NCI-H69 (cell line): ENCODE measurements at regions not wholly inside any gene's neighbourhood (a gene's known extent, or its start where the extent isn't known, plus 50 kb on each side); places are given as distances from the start of the nearest gene placed in this dataset.
A peak's percentile ranks its signal among the peaks of the same experiment; 100 is the strongest.

Experiments used
- DNase-seq: peaks from one replicate; lab custom pipeline; 2025; lab: John Stamatoyannopoulos, UW

GRCh38 chr4:181168011-181168805 is 1075.0 kb upstream of the TENM3 start:
- DNase-seq: no peak

GRCh38 chr4:181173046-181173445 is 1070.2 kb upstream of the TENM3 start:
- DNase-seq: no peak

- DNase-seq: no peak
Measured at GRCh38 chr4:181176306-181176705, 1066.9 kb upstream of the TENM3 start.

- DNase-seq: peak; percentile 8
Measured at GRCh38 chr4:181181331-181181730, 1061.9 kb upstream of the TENM3 start.

GRCh38 chr4:181189751-181190150 is 1053.5 kb upstream of the TENM3 start:
- no peak for DNase-seq

GRCh38 chr4:181193131-181193930 is 1049.9 kb upstream of the TENM3 start:
- no peak for DNase-seq

- no peak for DNase-seq
Measured at GRCh38 chr4:181194096-181194495, 1049.1 kb upstream of the TENM3 start.

- no peak for DNase-seq
Measured at GRCh38 chr4:181200076-181200475, 1043.1 kb upstream of the TENM3 start.

- peak; percentile 82 for DNase-seq
Measured at GRCh38 chr4:181202240-181202639, 1041.0 kb upstream of the TENM3 start.

- DNase-seq: no peak
Measured at GRCh38 chr4:181204109-181204508, 1039.1 kb upstream of the TENM3 start.

GRCh38 chr4:181213551-181213950 is 1029.7 kb upstream of the TENM3 start:
- DNase-seq: peak; percentile 9

GRCh38 chr4:181216501-181216900 is 1026.7 kb upstream of the TENM3 start:
- no peak for DNase-seq

GRCh38 chr4:181219783-181220416 is 1023.3 kb upstream of the TENM3 start:
- peak; percentile 63 for DNase-seq

- DNase-seq: peak; percentile 9
Measured at GRCh38 chr4:181224852-181225251, 1018.4 kb upstream of the TENM3 start.

GRCh38 chr4:181225616-181226261 is 1017.5 kb upstream of the TENM3 start:
- peak; percentile 68 for DNase-seq

- peak; percentile 29 for DNase-seq
Measured at GRCh38 chr4:181234951-181235680, 1008.1 kb upstream of the TENM3 start.

- DNase-seq: no peak
Measured at GRCh38 chr4:181245326-181245725, 997.9 kb upstream of the TENM3 start.

- no peak for DNase-seq
Measured at GRCh38 chr4:181249031-181249430, 994.2 kb upstream of the TENM3 start.

GRCh38 chr4:181254771-181255170 is 988.4 kb upstream of the TENM3 start:
- no peak for DNase-seq

GRCh38 chr4:181258569-181258968 is 984.6 kb upstream of the TENM3 start:
- peak; percentile 63 for DNase-seq

- DNase-seq: peak; percentile 94
Measured at GRCh38 chr4:181259081-181259709, 984.0 kb upstream of the TENM3 start.
